K562 (cell line): ENCODE measurements at regions not wholly inside any gene's neighbourhood (a gene's known extent, or its start where the extent isn't known, plus 50 kb on each side); places are given as distances from the start of the nearest gene placed in this dataset.

ENCODE experiments used
- ATAC-seq: fragments of 200-7000 bp; cut with Tn5 transposase; 3 replicates; pipeline ENCODE4 v1.9.1; 2020; ENCODE audit warnings: moderate library complexity
- BruUV-seq: library from RNA; stranded (reverse); fragments of 400-500 nt; replicated peaks from 2 replicates; lab custom pipeline; 2021; lab: Mats Ljungman, UMichigan
- CTCF ChIA-PET: fragments of 300-600 bp; formaldehyde crosslinking; extraction: SDS; loops from one replicate; lab custom pipeline; 2021; ENCODE audit warnings: low intra/inter-chr PET ratio; lab: Yijun Ruan, JAX
- POLR2A ChIA-PET: fragments of 300-600, 350-650 bp; sonication (Branson Sonifier 250); formaldehyde crosslinking; extraction: SDS; loops from one replicate; lab custom pipeline; 2021; ENCODE audit warnings: antibody characterized with exemption, inconsistent platforms; lab: Yijun Ruan, JAX
- DNase-seq, 4 experiments: peaks; one replicate each; pipeline versions ENCODE4 v3.0.0 to v3.0.0-alpha.2; 2011 to 2018; ENCODE audit warnings: low spot score in 3 of 4, mixed read lengths in 3 of 4; ENCODE audit errors: extremely low read depth in 1 of 4
- FAIRE-seq: peaks from 2 replicates; lab custom pipeline; 2011; peaks lifted over from hg19 to GRCh38; lab: Jason Lieb, UNC
- H2AFZ ChIP-seq: 2 replicates; pipeline ENCODE4 v1.6.0; 2011; ENCODE audit warnings: low read depth, low read length, control low read depth, inconsistent platforms
- H3K27ac ChIP-seq: fragments of 200-600 bp; 3 replicates; pipeline ENCODE4 v1.8.0; 2011; ENCODE audit warnings: low read depth, mild to moderate bottlenecking, control low read depth, inconsistent platforms, low read length, moderate library complexity, mixed read lengths; ENCODE audit errors: extremely low read depth
- H3K27me3 ChIP-seq, 2 experiments: fragments of 300-600 bp in 1 of 2; 2 replicates in 1 of 2; 3 replicates in 1 of 2; pipeline versions ENCODE4 v1.6.0 to v1.8.0; 2011; ENCODE audit warnings: inconsistent platforms in 2 of 2, low read length in 2 of 2, mild to moderate bottlenecking in 1 of 2, mixed read lengths in 1 of 2, moderate library complexity in 1 of 2; ENCODE audit not compliant: control insufficient read depth in 2 of 2, insufficient read depth in 2 of 2
- H3K36me3 ChIP-seq: fragments of 300-600 bp; 3 replicates; pipeline ENCODE4 v1.8.0; 2011; ENCODE audit warnings: mild to moderate bottlenecking, low read length, inconsistent platforms; ENCODE audit not compliant: control insufficient read depth, insufficient read depth
- H3K4me1 ChIP-seq, 2 experiments: fragments of 200-600 bp in 1 of 2; replicated peaks in 1 of 2; 2 replicates in 1 of 2; 3 replicates in 1 of 2; pipeline versions ENCODE4 v1.5.1 to v1.8.0; 2011; ENCODE audit warnings: inconsistent platforms in 2 of 2, low read length in 2 of 2, mild to moderate bottlenecking in 1 of 2, mixed read lengths in 1 of 2, moderate library complexity in 1 of 2; ENCODE audit not compliant: control insufficient read depth in 2 of 2, insufficient read depth in 2 of 2
- H3K4me2 ChIP-seq: 2 replicates; pipeline ENCODE4 v1.6.1; 2011; ENCODE audit warnings: low read length, control low read depth, inconsistent platforms, mixed read lengths; ENCODE audit not compliant: insufficient read depth
- H3K4me3 ChIP-seq: fragments of 200-600 bp; sonication (generic), shearing (Covaris generic); 2 replicates; pipeline ENCODE4 v1.5.1; 2016; ENCODE audit warnings: control low read depth, inconsistent platforms
- H3K79me2 ChIP-seq: fragments of 200-600 bp; 3 replicates; pipeline ENCODE4 v1.8.0; 2011; ENCODE audit warnings: low read length, inconsistent platforms; ENCODE audit not compliant: control insufficient read depth, insufficient read depth
- H3K9ac ChIP-seq, 2 experiments: 2 replicates each; pipeline versions ENCODE4 v1.6.0 to v1.6.1; 2011; ENCODE audit warnings: low read depth in 2 of 2, low read length in 2 of 2, control low read depth in 1 of 2, inconsistent platforms in 1 of 2, mild to moderate bottlenecking in 1 of 2, mixed read lengths in 1 of 2; ENCODE audit not compliant: insufficient read depth in 1 of 2
- H3K9me1 ChIP-seq: one replicate; pipeline ENCODE4 v1.6.0; 2011; ENCODE audit warnings: inconsistent platforms, mild to moderate bottlenecking, low read length, moderate library complexity; ENCODE audit not compliant: control insufficient read depth, insufficient read depth
- H3K9me3 ChIP-seq: replicated peaks from 2 replicates; pipeline ENCODE4 v1.5.1; 2011; ENCODE audit warnings: low read depth, low read length, inconsistent platforms; ENCODE audit not compliant: control insufficient read depth, insufficient read depth
- H4K20me1 ChIP-seq: replicated peaks from 2 replicates; pipeline ENCODE4 v1.6.1; 2011; ENCODE audit warnings: low read length, inconsistent platforms, mixed read lengths; ENCODE audit not compliant: control insufficient read depth, insufficient read depth
- ARID2 ChIP-seq: fragments of 450-650 bp; IDR thresholded peaks from 2 replicates; pipeline ENCODE4 v1.6.1; 2017; ENCODE audit warnings: antibody characterized with exemption, mild to moderate bottlenecking
- ESRRB ChIP-seq: fragments of 250-450 bp; sonication (Bioruptor Pico); IDR thresholded peaks from 2 replicates; pipeline ENCODE4 v1.5.0; 2020; ENCODE audit warnings: mild to moderate bottlenecking, moderate library complexity, borderline replicate concordance
- HEY1 ChIP-seq: fragments of 250-450 bp; sonication (Bioruptor Pico); IDR thresholded peaks from 2 replicates; pipeline ENCODE4 v1.5.0; 2020; ENCODE audit warnings: mild to moderate bottlenecking, moderate library complexity, borderline replicate concordance
- HINFP ChIP-seq: fragments of 450-650 bp; conservative IDR thresholded peaks from 2 replicates; pipeline ENCODE4 v1.6.1; 2016; ENCODE audit warnings: missing genetic modification characterization, low read depth, mild to moderate bottlenecking, control low read depth, missing compliant biosample characterization
- HMG20B ChIP-seq: fragments of 250-450 bp; sonication (Bioruptor Pico); IDR thresholded peaks from 2 replicates; pipeline ENCODE4 v1.5.0; 2021; ENCODE audit warnings: mild to moderate bottlenecking
- HOMEZ ChIP-seq: fragments of 250-450 bp; sonication (Bioruptor Pico); IDR thresholded peaks from 2 replicates; pipeline ENCODE4 v1.4.0; 2020; ENCODE audit warnings: mild to moderate bottlenecking, moderate library complexity
- IRF1 ChIP-seq: sonication (generic); formaldehyde crosslinking; IDR thresholded peaks from 2 replicates; pipeline ENCODE4 v1.8.0; 2022; ENCODE audit warnings: missing genetic modification reagents, mild to moderate bottlenecking, borderline replicate concordance
- KDM4B ChIP-seq, 2 experiments: fragments of 450-650 bp in 1 of 2; sonication (generic) in 1 of 2; IDR thresholded peaks; 2 replicates each; pipeline ENCODE4 v1.6.1; 2016 to 2017; ENCODE audit warnings: borderline replicate concordance in 2 of 2, antibody characterized with exemption in 1 of 2, low read depth in 1 of 2, mild to moderate bottlenecking in 1 of 2
- SETDB1 ChIP-seq: IDR thresholded peaks from one replicate; pipeline ENCODE4 v1.6.1; 2012; ENCODE audit warnings: low read length, control low read depth, inconsistent platforms
- SIN3A ChIP-seq, 2 experiments: fragments of 150-350 bp in 1 of 2; IDR thresholded peaks; 2 replicates each; pipeline ENCODE4 v1.6.1; 2011 to 2016; ENCODE audit warnings: borderline replicate concordance in 2 of 2, low read depth in 2 of 2, low read length in 2 of 2, mild to moderate bottlenecking in 2 of 2, moderate library complexity in 2 of 2; ENCODE audit not compliant: control insufficient read depth in 1 of 2
- SMARCC2 ChIP-seq: fragments of 450-650 bp; IDR thresholded peaks from 2 replicates; pipeline ENCODE4 v1.6.1; 2017; ENCODE audit warnings: antibody characterized with exemption, moderate library complexity, mild to moderate bottlenecking, low read depth
- TFAP4 ChIP-seq: sonication (generic); formaldehyde crosslinking; IDR thresholded peaks from 2 replicates; pipeline ENCODE4 v1.8.0; 2022; ENCODE audit warnings: missing genetic modification reagents, mild to moderate bottlenecking, moderate library complexity, borderline replicate concordance
- ZBED1 ChIP-seq: IDR thresholded peaks from 2 replicates; pipeline ENCODE4 v1.6.1; 2014
- ZBTB17 ChIP-seq: fragments of 450-650 bp; formaldehyde crosslinking; IDR thresholded peaks from 2 replicates; pipeline ENCODE4 v1.4.0; 2020; ENCODE audit warnings: mild to moderate bottlenecking
- ZFP1 ChIP-seq: fragments of 450-650 bp; formaldehyde crosslinking; IDR thresholded peaks from 2 replicates; pipeline ENCODE4 v1.4.0; 2020; ENCODE audit warnings: mild to moderate bottlenecking, mixed read lengths
- ZNF184 ChIP-seq: sonication (generic); formaldehyde crosslinking; IDR thresholded peaks from 2 replicates; pipeline ENCODE4 v1.5.0; 2020; ENCODE audit warnings: missing genetic modification reagents
- ZNF282 ChIP-seq: sonication (generic); formaldehyde crosslinking; IDR thresholded peaks from 2 replicates; pipeline ENCODE4 v1.8.1; 2023; ENCODE audit warnings: missing genetic modification reagents
- ZNF436 ChIP-seq: fragments of 250-450, 450-650 bp; sonication (Bioruptor Pico); formaldehyde crosslinking; IDR thresholded peaks from 2 replicates; pipeline ENCODE4 v1.7.0; 2020; ENCODE audit warnings: mild to moderate bottlenecking
- ZNF764 ChIP-seq: fragments of 250-450 bp; sonication (Bioruptor Pico); IDR thresholded peaks from 2 replicates; pipeline ENCODE4 v1.4.0; 2020; ENCODE audit warnings: low read depth, mild to moderate bottlenecking, moderate library complexity
- WGBS: fragments of 100-300 bp; shearing (Covaris generic); methylation state at CpG from one replicate; pipeline ENCODE4 v1.1.6; 2016; ENCODE audit warnings: low coverage, mixed read lengths; ENCODE audit not compliant: insufficient coverage; ENCODE audit errors: missing lambda C conversion rate; 5-methylcytosine and 5-hydroxymethylcytosine counted together
- in situ Hi-C: fragments of 300-500 bp; cut with MboI; formaldehyde crosslinking; loops from 4 replicates; pipeline ENCODE4 v1.15.0; 2018; ENCODE audit warnings: inconsistent platforms, mixed read lengths
- intact Hi-C: fragments of 100-400 bp; cut with micrococcal nuclease; formaldehyde crosslinking; loops from 2 replicates; pipeline ENCODE4 v1.14.2; 2022

GRCh38 chr2:78061301-78061700, 539.1 kb upstream of the LRRTM4 start (continued):
- TF ChIP-seq HOMEZ, result no peak
- no peak for TF ChIP-seq IRF1 (CRISPR knock-in tag)
- no peak for TF ChIP-seq ESRRB (CRISPR knock-in tag)
- no peak for TF ChIP-seq HMG20B (CRISPR knock-in tag)
- TF ChIP-seq ZNF282 (CRISPR knock-in tag), result no peak

- no peak for ATAC-seq
Observed at GRCh38 chr2:78061732-78062131, 539.6 kb upstream of the LRRTM4 start.

More at GRCh38 chr2:78061732-78062131, 539.6 kb upstream of the LRRTM4 start:
- Histone ChIP-seq H3K4me2 (no peak overlapping the region), H3K4me1 (no peaks in the 10 kb centered on the region), H3K27me3 (no peaks in the 10 kb centered on the region), H3K27ac (no peak overlapping the region), H3K9ac (no peak overlapping the region), H3K36me3 (no peaks in the 10 kb centered on the region), H4K20me1 (no peaks in the 10 kb centered on the region), H2AFZ (no peak overlapping the region)
- in situ Hi-C loops, result no loop called here
- intact Hi-C loops, result no loop called here
- POLR2A ChIA-PET, result no interaction called here
- BruUV-seq, result no TSS peak
- TF ChIP-seq HEY1 (CRISPR knock-in tag), result no peak
- TF ChIP-seq ZBTB17 (CRISPR knock-in tag), result no peak
- no peak for TF ChIP-seq KDM4B (IDR thresholded peaks at IDR 0.05; ENCODE audit: borderline replicate concordance in 2 of 2, low read depth in 1 of 2)
- TF ChIP-seq SMARCC2, result no peak
- no peak for TF ChIP-seq TFAP4 (CRISPR knock-in tag)
- TF ChIP-seq ZNF436 (CRISPR knock-in tag), result no peak
- TF ChIP-seq ARID2, result no peak
- no peak for TF ChIP-seq ZBED1
- no peak for TF ChIP-seq SETDB1
- TF ChIP-seq HINFP (tag), result no peak
- TF ChIP-seq ZNF764 (CRISPR knock-in tag), result no peak
- TF ChIP-seq SIN3A (IDR thresholded peaks at IDR 0.05; ENCODE audit: borderline replicate concordance in 2 of 2, control insufficient read depth in 1 of 2, low read depth in 2 of 2, low read length in 2 of 2), result no peak
- TF ChIP-seq ZFP1 (CRISPR knock-in tag), result no peak
- no peak for TF ChIP-seq ZNF184 (CRISPR knock-in tag)
- TF ChIP-seq, all 486 proteins: peak for 0
- WGBS, result 4% methylated on average over 5 of the region's 5 CpGs
- CTCF ChIA-PET, result no interaction called here
- DNase-seq (no peak), FAIRE-seq (no peak)
- no peaks in the 10 kb centered on the region for H3K9me1 ChIP-seq
- no peaks in the 10 kb centered on the region for H3K79me2 ChIP-seq
- H3K4me3 ChIP-seq, result no peak overlapping the region
- H3K9me3 ChIP-seq, result no peaks in the 10 kb centered on the region
